ENCODE measurements at regions not wholly inside any gene's neighbourhood (a gene's known extent, or its start where the extent isn't known, plus 50 kb on each side); places are given as distances from the start of the nearest gene placed in this dataset.

DNA sequence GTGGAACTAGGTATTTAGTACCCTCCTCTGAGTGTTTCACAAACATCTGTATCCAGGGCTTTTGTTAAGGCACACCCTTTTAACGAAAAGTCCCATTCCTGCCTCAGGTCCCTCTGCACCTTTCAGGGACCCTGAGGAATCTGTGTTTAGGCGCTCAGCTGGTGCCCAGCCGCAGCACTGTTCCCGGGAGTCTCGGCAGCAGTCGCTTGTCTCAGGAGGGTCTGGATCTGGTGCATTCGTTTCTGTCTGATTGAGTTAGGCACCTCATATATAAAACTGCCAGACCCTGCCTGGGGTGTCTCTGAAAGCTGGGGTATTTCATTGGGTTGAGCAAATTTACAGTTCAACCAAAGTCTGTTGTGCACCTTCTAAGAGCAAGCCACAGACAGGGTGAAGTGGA is 162.8 kb upstream of the TOPAZ1 start:
- Histone ChIP-seq H3K36me3 (ENCODE audit: insufficient read depth, low read length) (no peaks in the 10 kb centered on the region), H2AFZ (ENCODE audit: low read length) (no peak overlapping the region), H3K4me3 (ENCODE audit: low read length, poor library complexity, severe bottlenecking) (no peak overlapping the region), H3F3A (ENCODE audit: low read depth) (no peaks in the 10 kb centered on the region), H4K20me1 (ENCODE audit: insufficient read depth, low read length, poor library complexity, severe bottlenecking) (no peaks in the 10 kb centered on the region), H3K9ac (ENCODE audit: low read depth, low read length, poor library complexity, severe bottlenecking) (no peak overlapping the region), H3K9me2 (replicated peaks; ENCODE audit: low read depth, low read length) (no peaks in the 10 kb centered on the region), H3K4me1 (ENCODE audit: insufficient read depth, low read length, poor library complexity, severe bottlenecking) (no peaks in the 10 kb centered on the region), H3K9me3 (ENCODE audit: insufficient read depth, low read depth, low read length) (no peaks in the 10 kb centered on the region), H3K79me2 (ENCODE audit: insufficient read depth, low read length) (no peaks in the 10 kb centered on the region), H3K27me3 (ENCODE audit: insufficient read depth, low read length, poor library complexity, severe bottlenecking) (no peaks in the 10 kb centered on the region), H3K4me2 (ENCODE audit: low read depth, low read length, poor library complexity, severe bottlenecking) (no peak overlapping the region)
- no peak for TF ChIP-seq EZH2phosphoT487 (IDR thresholded peaks at IDR 0.05; ENCODE audit: borderline replicate concordance)

DNA sequence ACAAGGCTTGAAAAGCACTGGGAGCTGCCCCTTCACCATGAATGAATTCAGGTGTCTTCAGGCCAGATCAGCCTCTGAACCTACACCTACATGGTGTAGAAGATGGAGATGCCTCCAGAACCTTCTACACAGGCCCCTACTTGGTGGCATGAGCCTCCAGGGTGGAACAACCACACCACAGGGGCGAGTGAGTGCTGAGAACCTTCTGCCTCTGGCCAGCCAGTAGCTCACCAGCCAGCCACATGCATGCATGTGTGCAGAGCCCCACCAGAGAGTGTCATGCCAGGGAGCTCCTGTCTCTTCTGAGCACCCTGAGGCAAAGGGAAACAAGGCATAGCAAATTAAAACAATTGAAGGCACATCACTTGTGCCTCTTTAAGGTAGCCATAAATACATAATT is 161.8 kb upstream of the TOPAZ1 start:
- Histone ChIP-seq H3K9me3 (ENCODE audit: insufficient read depth, low read depth, low read length) (no peaks in the 10 kb centered on the region), H3K9ac (ENCODE audit: low read depth, low read length, poor library complexity, severe bottlenecking) (no peak overlapping the region), H3K4me3 (ENCODE audit: low read length, poor library complexity, severe bottlenecking) (no peak overlapping the region), H3K4me1 (ENCODE audit: insufficient read depth, low read length, poor library complexity, severe bottlenecking) (no peaks in the 10 kb centered on the region), H3K9me2 (replicated peaks; ENCODE audit: low read depth, low read length) (no peaks in the 10 kb centered on the region), H4K20me1 (ENCODE audit: insufficient read depth, low read length, poor library complexity, severe bottlenecking) (no peaks in the 10 kb centered on the region), H3K36me3 (ENCODE audit: insufficient read depth, low read length) (no peaks in the 10 kb centered on the region), H3K27me3 (ENCODE audit: insufficient read depth, low read length, poor library complexity, severe bottlenecking) (no peaks in the 10 kb centered on the region), H3K4me2 (ENCODE audit: low read depth, low read length, poor library complexity, severe bottlenecking) (no peak overlapping the region), H2AFZ (ENCODE audit: low read length) (no peak overlapping the region), H3F3A (ENCODE audit: low read depth) (no peaks in the 10 kb centered on the region), H3K79me2 (ENCODE audit: insufficient read depth, low read length) (no peaks in the 10 kb centered on the region)
- no peak for TF ChIP-seq EZH2phosphoT487 (IDR thresholded peaks at IDR 0.05; ENCODE audit: borderline replicate concordance)
- TF ChIP-seq, protein P1, sequence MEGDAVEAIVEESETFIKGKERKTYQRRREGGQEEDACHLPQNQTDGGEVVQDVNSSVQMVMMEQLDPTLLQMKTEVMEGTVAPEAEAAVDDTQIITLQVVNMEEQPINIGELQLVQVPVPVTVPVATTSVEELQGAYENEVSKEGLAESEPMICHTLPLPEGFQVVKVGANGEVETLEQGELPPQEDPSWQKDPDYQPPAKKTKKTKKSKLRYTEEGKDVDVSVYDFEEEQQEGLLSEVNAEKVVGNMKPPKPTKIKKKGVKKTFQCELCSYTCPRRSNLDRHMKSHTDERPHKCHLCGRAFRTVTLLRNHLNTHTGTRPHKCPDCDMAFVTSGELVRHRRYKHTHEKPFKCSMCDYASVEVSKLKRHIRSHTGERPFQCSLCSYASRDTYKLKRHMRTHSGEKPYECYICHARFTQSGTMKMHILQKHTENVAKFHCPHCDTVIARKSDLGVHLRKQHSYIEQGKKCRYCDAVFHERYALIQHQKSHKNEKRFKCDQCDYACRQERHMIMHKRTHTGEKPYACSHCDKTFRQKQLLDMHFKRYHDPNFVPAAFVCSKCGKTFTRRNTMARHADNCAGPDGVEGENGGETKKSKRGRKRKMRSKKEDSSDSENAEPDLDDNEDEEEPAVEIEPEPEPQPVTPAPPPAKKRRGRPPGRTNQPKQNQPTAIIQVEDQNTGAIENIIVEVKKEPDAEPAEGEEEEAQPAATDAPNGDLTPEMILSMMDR (conservative IDR thresholded peaks at IDR 0.05; ENCODE audit: low read length) = no peak

DNA sequence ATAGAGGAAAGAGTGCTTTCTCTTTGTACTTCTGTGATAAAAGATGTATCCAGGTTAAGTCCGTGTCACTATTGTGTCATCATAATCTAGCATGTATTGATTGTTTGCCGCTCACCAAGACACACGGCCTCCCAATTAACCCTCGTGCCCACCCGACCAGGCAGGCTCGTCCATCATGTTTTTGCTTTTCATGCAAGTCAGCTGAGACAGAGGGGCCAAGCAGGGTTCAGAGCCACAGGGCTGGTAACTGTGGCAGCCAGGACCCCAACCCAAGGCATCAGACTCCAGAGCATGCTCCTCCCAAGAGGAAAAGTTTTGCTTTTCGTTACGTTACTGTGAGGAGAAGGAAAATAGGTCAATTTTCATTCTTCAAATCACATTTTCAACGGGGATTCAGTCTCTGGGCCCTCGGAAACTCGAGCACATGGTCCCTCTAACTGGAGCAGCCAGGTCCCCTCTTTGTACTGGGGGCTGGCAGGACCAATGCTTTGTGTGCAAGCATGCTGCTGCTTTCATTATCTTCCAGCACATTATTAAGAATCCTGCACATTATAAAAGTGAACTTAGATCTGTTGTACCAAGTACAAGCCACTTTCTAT is 161.1 kb upstream of the TOPAZ1 start:
- Histone ChIP-seq H3K4me1 (ENCODE audit: insufficient read depth, low read length, poor library complexity, severe bottlenecking) (no peaks in the 10 kb centered on the region), H3K4me2 (ENCODE audit: low read depth, low read length, poor library complexity, severe bottlenecking) (no peak overlapping the region), H3K9me3 (ENCODE audit: insufficient read depth, low read depth, low read length) (no peaks in the 10 kb centered on the region), H3K79me2 (ENCODE audit: insufficient read depth, low read length) (no peaks in the 10 kb centered on the region), H3K36me3 (ENCODE audit: insufficient read depth, low read length) (no peaks in the 10 kb centered on the region), H3F3A (ENCODE audit: low read depth) (no peaks in the 10 kb centered on the region), H3K4me3 (ENCODE audit: low read length, poor library complexity, severe bottlenecking) (no peak overlapping the region), H2AFZ (ENCODE audit: low read length) (no peak overlapping the region), H3K9me2 (replicated peaks; ENCODE audit: low read depth, low read length) (no peaks in the 10 kb centered on the region), H3K9ac (ENCODE audit: low read depth, low read length, poor library complexity, severe bottlenecking) (no peak overlapping the region), H3K27me3 (ENCODE audit: insufficient read depth, low read length, poor library complexity, severe bottlenecking) (no peaks in the 10 kb centered on the region), H4K20me1 (ENCODE audit: insufficient read depth, low read length, poor library complexity, severe bottlenecking) (no peaks in the 10 kb centered on the region)
- TF ChIP-seq EZH2phosphoT487 (IDR thresholded peaks at IDR 0.05; ENCODE audit: borderline replicate concordance) = no peak
- TF ChIP-seq, protein P1 (conservative IDR thresholded peaks at IDR 0.05; ENCODE audit: low read length) = no peak

DNA sequence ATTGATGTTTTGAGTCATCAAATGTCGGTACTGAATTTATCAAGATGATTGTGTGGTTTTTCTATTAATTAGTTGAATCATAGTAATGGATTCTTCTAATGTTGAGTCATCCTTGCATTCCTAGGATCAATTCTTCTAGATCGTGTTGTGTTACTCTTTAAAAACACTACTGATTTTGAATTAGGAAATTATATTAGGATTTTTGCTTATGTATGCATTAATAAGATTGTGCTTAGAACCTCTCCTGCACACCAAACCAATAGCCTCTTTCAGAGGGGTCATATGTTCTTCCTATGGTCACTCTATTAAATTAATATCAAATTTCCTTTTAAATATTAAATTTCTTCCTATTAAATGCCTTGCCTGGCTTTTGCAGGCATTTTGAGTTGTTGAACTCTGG is 151.7 kb upstream of the TOPAZ1 start:
- Histone ChIP-seq H2AFZ (ENCODE audit: low read length) (no peak overlapping the region), H4K20me1 (ENCODE audit: insufficient read depth, low read length, poor library complexity, severe bottlenecking) (no peaks in the 10 kb centered on the region), H3K9me3 (ENCODE audit: insufficient read depth, low read depth, low read length) (no peaks in the 10 kb centered on the region), H3K4me2 (ENCODE audit: low read depth, low read length, poor library complexity, severe bottlenecking) (no peak overlapping the region), H3K27me3 (ENCODE audit: insufficient read depth, low read length, poor library complexity, severe bottlenecking) (no peaks in the 10 kb centered on the region), H3K4me1 (ENCODE audit: insufficient read depth, low read length, poor library complexity, severe bottlenecking) (no peaks in the 10 kb centered on the region), H3K9me2 (replicated peaks; ENCODE audit: low read depth, low read length) (no peaks in the 10 kb centered on the region), H3K79me2 (ENCODE audit: insufficient read depth, low read length) (no peaks in the 10 kb centered on the region), H3K4me3 (ENCODE audit: low read length, poor library complexity, severe bottlenecking) (no peak overlapping the region), H3K9ac (ENCODE audit: low read depth, low read length, poor library complexity, severe bottlenecking) (no peak overlapping the region), H3K36me3 (ENCODE audit: insufficient read depth, low read length) (no peaks in the 10 kb centered on the region), H3F3A (ENCODE audit: low read depth) (no peaks in the 10 kb centered on the region)
- no peak for TF ChIP-seq EZH2phosphoT487 (IDR thresholded peaks at IDR 0.05; ENCODE audit: borderline replicate concordance)
- TF ChIP-seq, protein P1 (conservative IDR thresholded peaks at IDR 0.05; ENCODE audit: low read length) = no peak

Data from Loucy (cell line).